Thyroid gland (tissue), 4 donors: ENCODE measurements at regions not wholly inside any gene's neighbourhood (a gene's known extent, or its start where the extent isn't known, plus 50 kb on each side); places are given as distances from the start of the nearest gene placed in this dataset.

Source experiments
- DNase-seq, 2 donors: peaks; one replicate each; pipeline ENCODE4 v3.0.0-alpha.2; 2019
- H3K27ac ChIP-seq, 3 donors: fragments of 200-600 bp; sonication (generic); 1 replicate in 2 of 3; 2 replicates in 1 of 3; pipeline ENCODE4 v1.5.1; 2016 to 2019; ENCODE audit warnings: mild to moderate bottlenecking in 1 of 3, moderate library complexity in 1 of 3
- H3K27me3 ChIP-seq: fragments of 200-600 bp; sonication (generic); one replicate; pipeline ENCODE4 v1.5.1; 2019
- H3K36me3 ChIP-seq, 2 donors: fragments of 200-600 bp; sonication (generic); one replicate each; pipeline ENCODE4 v1.5.1; 2016 to 2019
- H3K4me1 ChIP-seq, 2 donors: fragments of 200-600 bp; sonication (generic); one replicate each; pipeline ENCODE4 v1.5.1; 2017 to 2019
- H3K4me3 ChIP-seq, 3 donors: fragments of 200-600 bp; sonication (generic); replicated peaks in 1 of 3; 1 replicate in 2 of 3; 2 replicates in 1 of 3; pipeline ENCODE4 v1.5.1; 2016; ENCODE audit warnings: mild to moderate bottlenecking in 1 of 3
- H3K9me3 ChIP-seq: fragments of 200-600 bp; sonication (generic); one replicate; pipeline ENCODE4 v1.5.1; 2017
- POLR2A ChIP-seq, 2 donors: fragments of 450-650 bp; IDR thresholded peaks; one replicate each; pipeline ENCODE4 v1.6.1; 2017; ENCODE audit warnings: antibody characterized with exemption in 2 of 2, mild to moderate bottlenecking in 2 of 2, moderate library complexity in 1 of 2
- WGBS, 2 donors: methylation state at CpG; one replicate each; pipeline ENCODE4 v1.1.5; 2017; 5-methylcytosine and 5-hydroxymethylcytosine counted together
- intact Hi-C: fragments of 100-400 bp; cut with DNase I; formaldehyde crosslinking; loops from one replicate; pipeline ENCODE4 v1.15.1; 2023
- TF ChIP-seq, protein P1 (sequence below), 6 experiments: fragments of 200-600 bp in 3 of 6; fragments of 450-650 bp in 3 of 6; sonication (generic) in 3 of 6; IDR thresholded peaks; one replicate each; pipeline ENCODE4 v1.5.1; 2016 to 2019; ENCODE audit warnings: antibody characterized with exemption in 6 of 6, mild to moderate bottlenecking in 2 of 6, inconsistent platforms in 1 of 6, moderate library complexity in 1 of 6

DNA sequence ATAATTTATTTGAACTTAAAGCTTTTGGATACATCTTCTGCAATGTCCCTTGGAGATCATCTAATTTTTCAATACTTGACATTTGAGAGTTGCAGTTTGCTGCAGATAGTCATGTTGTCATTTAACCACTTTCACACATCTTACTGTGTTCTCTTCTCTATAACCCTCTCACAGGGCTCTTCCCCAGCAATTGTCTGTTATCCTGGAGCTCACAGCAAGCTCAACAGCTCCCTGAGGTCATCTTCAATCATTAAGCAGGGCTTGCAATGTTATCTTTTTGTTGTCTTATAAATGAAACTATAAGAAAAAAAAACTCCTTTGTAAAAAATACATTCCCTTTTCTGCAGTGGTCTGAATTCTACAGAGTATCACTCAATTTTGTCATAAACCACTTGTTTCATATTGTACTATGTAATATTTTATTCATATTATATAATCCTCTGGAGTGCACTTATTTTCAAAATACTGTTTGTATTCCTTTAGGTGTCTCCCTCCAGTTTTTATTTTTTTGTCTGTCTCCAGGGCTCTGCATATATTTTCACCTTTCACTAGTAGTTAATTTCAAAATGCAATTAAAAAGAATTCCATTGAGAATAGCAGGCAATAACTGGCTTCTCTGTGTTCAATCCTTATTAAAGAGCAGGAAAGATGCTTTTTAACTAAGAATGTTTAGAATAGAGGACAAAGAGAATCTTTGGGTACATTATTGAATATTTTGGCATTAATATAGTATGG, 106.3 kb upstream of the ARSJ start:
- Histone ChIP-seq H3K36me3 (no peaks in the 10 kb centered on the region), H3K9me3 (no peaks in the 10 kb centered on the region), H3K4me3 (no peak overlapping the region), H3K27me3 (no peaks in the 10 kb centered on the region), H3K4me1 (no peaks in the 10 kb centered on the region), H3K27ac (no peak overlapping the region)
- no peak for DNase-seq
- TF ChIP-seq, protein P1, sequence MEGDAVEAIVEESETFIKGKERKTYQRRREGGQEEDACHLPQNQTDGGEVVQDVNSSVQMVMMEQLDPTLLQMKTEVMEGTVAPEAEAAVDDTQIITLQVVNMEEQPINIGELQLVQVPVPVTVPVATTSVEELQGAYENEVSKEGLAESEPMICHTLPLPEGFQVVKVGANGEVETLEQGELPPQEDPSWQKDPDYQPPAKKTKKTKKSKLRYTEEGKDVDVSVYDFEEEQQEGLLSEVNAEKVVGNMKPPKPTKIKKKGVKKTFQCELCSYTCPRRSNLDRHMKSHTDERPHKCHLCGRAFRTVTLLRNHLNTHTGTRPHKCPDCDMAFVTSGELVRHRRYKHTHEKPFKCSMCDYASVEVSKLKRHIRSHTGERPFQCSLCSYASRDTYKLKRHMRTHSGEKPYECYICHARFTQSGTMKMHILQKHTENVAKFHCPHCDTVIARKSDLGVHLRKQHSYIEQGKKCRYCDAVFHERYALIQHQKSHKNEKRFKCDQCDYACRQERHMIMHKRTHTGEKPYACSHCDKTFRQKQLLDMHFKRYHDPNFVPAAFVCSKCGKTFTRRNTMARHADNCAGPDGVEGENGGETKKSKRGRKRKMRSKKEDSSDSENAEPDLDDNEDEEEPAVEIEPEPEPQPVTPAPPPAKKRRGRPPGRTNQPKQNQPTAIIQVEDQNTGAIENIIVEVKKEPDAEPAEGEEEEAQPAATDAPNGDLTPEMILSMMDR (IDR thresholded peaks at IDR 0.05): no peak
- TF ChIP-seq POLR2A (IDR thresholded peaks at IDR 0.05): no peak
- intact Hi-C loops: no loop called here

DNA sequence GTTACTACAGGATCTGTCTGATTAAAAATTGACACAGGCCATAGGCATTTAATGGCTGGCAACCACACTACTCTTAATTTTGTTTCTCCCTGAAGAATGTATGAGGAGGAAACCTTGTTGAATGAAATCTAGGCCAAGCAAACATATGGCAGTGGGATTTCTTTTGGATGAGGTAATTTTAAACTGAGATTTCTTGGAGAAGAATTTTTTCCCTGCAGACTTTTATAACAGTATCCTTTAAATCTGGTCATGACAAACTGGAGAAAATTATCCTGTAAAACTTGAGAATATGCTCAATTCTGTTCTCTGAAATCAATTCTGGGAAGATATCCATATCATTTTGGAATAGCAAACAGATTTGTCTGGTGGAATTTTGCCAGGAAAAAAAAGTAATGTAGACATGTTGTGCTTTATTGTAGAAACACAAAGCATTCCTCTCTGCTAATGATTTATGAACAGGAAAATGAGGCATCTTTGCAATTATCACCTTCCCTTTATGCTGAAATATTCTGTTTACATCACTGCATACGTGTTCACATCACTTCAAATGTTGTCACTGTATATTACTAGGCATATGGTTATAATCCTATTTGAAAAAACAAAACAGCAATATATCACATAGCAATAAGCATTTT, 108.3 kb upstream of the ARSJ start:
- Histone ChIP-seq H3K4me3 (no peak overlapping the region), H3K4me1 (no peaks in the 10 kb centered on the region), H3K9me3 (no peaks in the 10 kb centered on the region), H3K27me3 (no peaks in the 10 kb centered on the region), H3K36me3 (no peaks in the 10 kb centered on the region), H3K27ac (no peak overlapping the region)
- DNase-seq: no peak
- 63 to 65% methylated on average over 1 of the region's 1 CpG for WGBS, 2 donors
- intact Hi-C loops: no loop called here
- TF ChIP-seq, protein P1 (IDR thresholded peaks at IDR 0.05): no peak
- TF ChIP-seq POLR2A (IDR thresholded peaks at IDR 0.05): no peak

DNA sequence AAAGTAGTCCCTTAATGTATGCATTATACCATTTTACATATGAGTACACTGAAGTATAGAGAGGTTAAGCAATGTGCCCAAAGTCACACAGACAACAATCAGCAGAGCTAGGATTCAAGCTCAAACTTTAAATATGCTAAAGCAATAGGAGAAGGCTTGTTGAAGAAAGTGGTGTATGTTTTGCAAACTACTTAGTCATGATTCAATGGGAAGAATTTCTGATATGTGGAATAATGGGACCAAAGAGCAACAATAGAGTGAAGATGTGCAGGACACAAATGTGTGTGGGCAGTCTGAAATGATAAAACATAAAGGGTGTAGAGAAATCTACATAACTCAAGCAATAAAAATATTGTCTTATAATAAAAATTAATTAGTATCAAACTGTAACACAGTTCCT, 109.0 kb upstream of the ARSJ start:
- Histone ChIP-seq H3K9me3 (no peaks in the 10 kb centered on the region), H3K4me1 (no peaks in the 10 kb centered on the region), H3K36me3 (no peaks in the 10 kb centered on the region), H3K27me3 (no peaks in the 10 kb centered on the region), H3K4me3 (no peak overlapping the region), H3K27ac (no peak overlapping the region)
- DNase-seq: no peak
- TF ChIP-seq POLR2A (IDR thresholded peaks at IDR 0.05): no peak
- TF ChIP-seq, protein P1 (IDR thresholded peaks at IDR 0.05): no peak
- intact Hi-C loops: no loop called here

DNA sequence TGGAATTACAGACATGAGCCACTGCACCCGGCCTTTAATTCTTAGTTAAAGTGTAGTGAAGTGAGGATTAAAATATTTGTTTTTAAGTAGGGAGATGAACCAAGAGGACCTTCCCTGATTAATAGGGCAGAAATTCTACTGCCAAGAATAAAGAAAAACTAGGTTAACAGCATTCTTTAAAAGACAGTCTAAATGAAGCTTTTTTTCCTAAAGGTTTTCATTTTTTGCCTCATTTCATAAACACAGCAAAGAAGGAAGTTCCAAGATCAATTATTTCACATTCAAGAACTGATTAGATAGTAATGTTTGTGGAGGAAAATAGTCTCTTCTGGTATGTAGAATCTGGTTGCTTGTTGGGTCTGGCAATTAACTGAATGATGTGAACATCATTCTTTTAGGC, 112.1 kb upstream of the ARSJ start:
- Histone ChIP-seq H3K36me3 (no peaks in the 10 kb centered on the region), H3K4me3 (no peak overlapping the region), H3K4me1 (no peaks in the 10 kb centered on the region), H3K9me3 (no peaks in the 10 kb centered on the region), H3K27me3 (no peaks in the 10 kb centered on the region), H3K27ac (no peak overlapping the region)
- DNase-seq: no peak
- TF ChIP-seq, protein P1 (IDR thresholded peaks at IDR 0.05): no peak
- TF ChIP-seq POLR2A (IDR thresholded peaks at IDR 0.05): no peak
- WGBS, 2 donors: 57 to 75% methylated on average over 1 of the region's 1 CpG
- intact Hi-C loops: no loop called here

DNA sequence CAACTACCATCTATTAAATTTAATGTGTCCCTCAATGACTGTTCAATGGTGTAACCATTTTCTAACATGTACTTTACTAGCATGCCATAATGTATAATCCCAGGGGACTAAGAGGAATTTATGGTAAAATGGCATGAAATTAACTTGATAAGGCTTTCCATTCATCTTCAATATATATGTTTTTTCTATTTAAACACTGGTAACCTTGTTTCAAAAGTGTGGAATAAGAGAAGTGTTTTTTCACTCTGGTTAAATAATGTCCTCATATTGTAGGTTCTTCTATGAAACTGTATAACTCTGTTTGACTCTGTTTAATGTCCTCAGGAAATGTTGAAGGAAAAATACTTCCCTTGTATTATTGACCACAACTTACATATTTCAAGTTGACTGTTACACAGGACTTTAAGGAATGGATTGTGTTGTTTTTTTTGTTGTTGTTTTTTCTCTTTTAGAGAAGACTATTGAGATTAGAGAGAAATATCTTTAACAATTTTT, 113.8 kb upstream of the ARSJ start:
- no peaks in the 10 kb centered on the region for H3K36me3 ChIP-seq
- TF ChIP-seq, protein P1 (IDR thresholded peaks at IDR 0.05): no peak
- H3K9me3 ChIP-seq: no peaks in the 10 kb centered on the region

More for the DNA sequence above, 113.8 kb upstream of the ARSJ start:
- Histone ChIP-seq H3K4me1 (no peaks in the 10 kb centered on the region), H3K4me3 (no peak overlapping the region), H3K27ac (no peak overlapping the region), H3K27me3 (no peaks in the 10 kb centered on the region)
- intact Hi-C loops: no loop called here
- DNase-seq: no peak
